SU-DHL-6 (cell line): ENCODE measurements at regions not wholly inside any gene's neighbourhood (a gene's known extent, or its start where the extent isn't known, plus 50 kb on each side); places are given as distances from the start of the nearest gene placed in this dataset.

ENCODE experiments used
- H2AFZ ChIP-seq: fragments of 200-600 bp; sonication (generic); 2 replicates; pipeline ENCODE4 v1.6.1; 2014; ENCODE audit warnings: low read depth, mild to moderate bottlenecking, moderate library complexity, mixed read lengths, antibody characterized with exemption, low read length; ENCODE audit not compliant: severe bottlenecking
- H3F3A ChIP-seq: fragments of 200-600 bp; shearing (Covaris generic); 2 replicates; pipeline ENCODE4 v1.6.0; 2016; ENCODE audit warnings: antibody characterized with exemption, mild to moderate bottlenecking; ENCODE audit not compliant: insufficient read depth
- H3K27ac ChIP-seq: fragments of 200-600 bp; sonication (generic); 2 replicates; pipeline ENCODE4 v1.5.1; 2016; ENCODE audit warnings: low read depth, mild to moderate bottlenecking, low read length, moderate library complexity, mixed read lengths
- H3K27me3 ChIP-seq: fragments of 200-600 bp; sonication (generic), shearing (Covaris generic); 2 replicates; pipeline ENCODE4 v1.6.0; 2014; ENCODE audit warnings: mild to moderate bottlenecking, low read length
- H3K36me3 ChIP-seq: fragments of 200-600 bp; sonication (generic); 2 replicates; pipeline ENCODE4 v1.6.1; 2014; ENCODE audit warnings: mild to moderate bottlenecking, low read length, mixed read lengths
- H3K4me2 ChIP-seq: fragments of 300-600, 200-600 bp; shearing (Covaris generic), sonication (generic); 2 replicates; pipeline ENCODE4 v1.6.0; 2014; ENCODE audit warnings: low read length, low read depth, mild to moderate bottlenecking; ENCODE audit not compliant: poor library complexity, severe bottlenecking
- H3K4me3 ChIP-seq: fragments of 200-600 bp; sonication (generic); 2 replicates; pipeline ENCODE4 v1.5.1; 2014; ENCODE audit warnings: antibody characterized with exemption, low read length, mild to moderate bottlenecking, mixed read lengths; ENCODE audit not compliant: insufficient read depth, poor library complexity, severe bottlenecking
- H3K79me2 ChIP-seq: fragments of 200-600 bp; sonication (generic); 2 replicates; pipeline ENCODE4 v1.6.1; 2014; ENCODE audit warnings: mild to moderate bottlenecking, low read length, moderate library complexity; ENCODE audit not compliant: insufficient read depth
- H3K9ac ChIP-seq: fragments of 200-600 bp; sonication (generic); 2 replicates; pipeline ENCODE4 v1.7.0; 2014; ENCODE audit warnings: mild to moderate bottlenecking, low read length
- H3K9me2 ChIP-seq: fragments of 200-600 bp; sonication (generic); replicated peaks from 2 replicates; pipeline ENCODE4 v1.6.1; 2014; ENCODE audit warnings: low read length; ENCODE audit not compliant: insufficient read depth
- H3K9me3 ChIP-seq: fragments of 200-600 bp; sonication (generic); 2 replicates; pipeline ENCODE4 v1.6.1; 2014; ENCODE audit warnings: low read length, mixed read lengths; ENCODE audit not compliant: insufficient read depth
- H4K20me1 ChIP-seq: fragments of 200-600 bp; sonication (generic); 2 replicates; pipeline ENCODE4 v1.6.1; 2014; ENCODE audit warnings: low read depth, mild to moderate bottlenecking, antibody characterized with exemption, low read length, moderate library complexity, mixed read lengths
- CTCF ChIP-seq: fragments of 200-600 bp; sonication (generic); IDR thresholded peaks from one replicate; pipeline ENCODE4 v1.5.1; 2017; ENCODE audit warnings: antibody characterized with exemption, mild to moderate bottlenecking, low read length, moderate library complexity; ENCODE audit not compliant: insufficient read depth, poor library complexity, severe bottlenecking
- EZH2phosphoT487 ChIP-seq: fragments of 200-600 bp; sonication (generic), shearing (Covaris generic); conservative IDR thresholded peaks from 2 replicates; pipeline ENCODE4 v1.6.1; 2018; ENCODE audit warnings: mild to moderate bottlenecking, antibody characterized with exemption, low read length, moderate library complexity, mixed read lengths

GRCh38 chr4:159669094-159669493 lies 566.2 kb downstream of the RAPGEF2 start:
- no peaks in the 10 kb centered on the region for H3K9me3 ChIP-seq
- H4K20me1 ChIP-seq = no peaks in the 10 kb centered on the region
- no peak overlapping the region for H3K4me2 ChIP-seq
- H3K27ac ChIP-seq = no peak overlapping the region
- H3K27me3 ChIP-seq = no peaks in the 10 kb centered on the region
- no peak overlapping the region for H3K9ac ChIP-seq
- no peak overlapping the region for H3K4me3 ChIP-seq
- no peaks in the 10 kb centered on the region for H3F3A ChIP-seq
- no peaks in the 10 kb centered on the region for H3K79me2 ChIP-seq
- TF ChIP-seq CTCF (no peak), EZH2phosphoT487 (no peak)
- H2AFZ ChIP-seq = no peak overlapping the region
- H3K9me2 ChIP-seq = no peaks in the 10 kb centered on the region
- no peaks in the 10 kb centered on the region for H3K36me3 ChIP-seq

- no peaks in the 10 kb centered on the region for H3K79me2 ChIP-seq
- H3K4me2 ChIP-seq = no peak overlapping the region
- H3K9ac ChIP-seq = no peak overlapping the region
- H4K20me1 ChIP-seq = no peaks in the 10 kb centered on the region
- TF ChIP-seq CTCF (no peak), EZH2phosphoT487 (no peak)
- no peak overlapping the region for H2AFZ ChIP-seq
- no peaks in the 10 kb centered on the region for H3K9me3 ChIP-seq
- H3K36me3 ChIP-seq = no peaks in the 10 kb centered on the region
- no peaks in the 10 kb centered on the region for H3K9me2 ChIP-seq
- H3K4me3 ChIP-seq = no peak overlapping the region
- no peaks in the 10 kb centered on the region for H3K27me3 ChIP-seq
- H3K27ac ChIP-seq = no peak overlapping the region
- no peaks in the 10 kb centered on the region for H3F3A ChIP-seq
Measured at GRCh38 chr4:159673221-159673620, 570.3 kb downstream of the RAPGEF2 start.

GRCh38 chr4:159674241-159674640 lies 571.4 kb downstream of the RAPGEF2 start:
- no peak for TF ChIP-seq CTCF
- no peak for TF ChIP-seq EZH2phosphoT487
- Histone ChIP-seq H2AFZ (no peak overlapping the region), H3K79me2 (no peaks in the 10 kb centered on the region), H3K9me3 (no peaks in the 10 kb centered on the region), H4K20me1 (no peaks in the 10 kb centered on the region), H3K4me3 (no peak overlapping the region), H3K27me3 (no peaks in the 10 kb centered on the region), H3K4me2 (no peak overlapping the region), H3K9me2 (no peaks in the 10 kb centered on the region), H3F3A (no peaks in the 10 kb centered on the region), H3K9ac (no peak overlapping the region), H3K27ac (no peak overlapping the region), H3K36me3 (no peaks in the 10 kb centered on the region)

GRCh38 chr4:159677521-159677920 lies 574.6 kb downstream of the RAPGEF2 start:
- H3K27me3 ChIP-seq = no peaks in the 10 kb centered on the region
- no peaks in the 10 kb centered on the region for H3K36me3 ChIP-seq
- no peaks in the 10 kb centered on the region for H3F3A ChIP-seq
- no peak for TF ChIP-seq EZH2phosphoT487
- no peak for TF ChIP-seq CTCF
- no peak overlapping the region for H3K4me3 ChIP-seq
- no peak overlapping the region for H3K27ac ChIP-seq
- H3K79me2 ChIP-seq = no peaks in the 10 kb centered on the region
- no peak overlapping the region for H3K4me2 ChIP-seq
- no peaks in the 10 kb centered on the region for H4K20me1 ChIP-seq
- H2AFZ ChIP-seq = no peak overlapping the region
- H3K9me3 ChIP-seq = no peaks in the 10 kb centered on the region
- H3K9ac ChIP-seq = no peak overlapping the region
- no peaks in the 10 kb centered on the region for H3K9me2 ChIP-seq
